Neural progenitor cell (in vitro differentiated cells): ENCODE measurements at regions not wholly inside any gene's neighbourhood (a gene's known extent, or its start where the extent isn't known, plus 50 kb on each side); places are given as distances from the start of the nearest gene placed in this dataset.

Source experiments
- DNase-seq: peaks from one replicate; pipeline ENCODE4 v3.0.0-alpha.2; 2016; ENCODE audit warnings: low spot score
- H2AFZ ChIP-seq: fragments of 200-600 bp; sonication (generic); replicated peaks from 2 replicates; pipeline ENCODE4 v1.6.1; 2016; ENCODE audit warnings: antibody characterized with exemption
- H3F3A ChIP-seq: fragments of 200-600 bp; sonication (generic); 2 replicates; pipeline ENCODE4 v1.6.1; 2016; ENCODE audit warnings: antibody characterized with exemption, low read depth
- H3K27ac ChIP-seq: fragments of 200-600 bp; sonication (generic); 2 replicates; pipeline ENCODE4 v1.5.1; 2016; ENCODE audit warnings: mild to moderate bottlenecking
- H3K27me3 ChIP-seq: fragments of 200-600 bp; sonication (generic); 2 replicates; pipeline ENCODE4 v1.6.1; 2016; ENCODE audit warnings: mild to moderate bottlenecking, moderate library complexity
- H3K36me3 ChIP-seq: fragments of 200-600 bp; sonication (generic); 2 replicates; pipeline ENCODE4 v1.5.1; 2016
- H3K4me1 ChIP-seq: fragments of 200-600 bp; sonication (generic); 2 replicates; pipeline ENCODE4 v1.6.1; 2016; ENCODE audit warnings: mixed run types
- H3K4me2 ChIP-seq: fragments of 200-600 bp; sonication (generic); 2 replicates; pipeline ENCODE4 v1.6.1; 2016
- H3K4me3 ChIP-seq: fragments of 200-600 bp; sonication (generic); 2 replicates; pipeline ENCODE4 v1.5.1; 2016
- H3K79me2 ChIP-seq: fragments of 200-600 bp; sonication (generic); 2 replicates; pipeline ENCODE4 v1.6.1; 2016; ENCODE audit warnings: low read depth
- H3K9ac ChIP-seq: fragments of 200-600 bp; sonication (generic); 2 replicates; pipeline ENCODE4 v1.6.1; 2016
- H3K9me3 ChIP-seq: fragments of 200-600 bp; sonication (generic); 2 replicates; pipeline ENCODE4 v1.5.1; 2016; ENCODE audit warnings: low read depth
- H4K20me1 ChIP-seq: fragments of 200-600 bp; sonication (generic); 2 replicates; pipeline ENCODE4 v1.6.1; 2016; ENCODE audit warnings: low read depth
- H3K27ac Mint-ChIP-seq: 3 replicates; pipeline ENCODE4 v1.8.0; 2021; ENCODE audit warnings: mixed read lengths
- H3K27me3 Mint-ChIP-seq: 2 replicates; pipeline ENCODE4 v1.8.0; 2022; ENCODE audit warnings: low read depth, mild to moderate bottlenecking, inconsistent platforms, moderate library complexity, mixed read lengths; ENCODE audit not compliant: insufficient read depth
- H3K36me3 Mint-ChIP-seq: 3 replicates; pipeline ENCODE4 v1.8.0; 2021; ENCODE audit warnings: mixed read lengths
- H3K4me1 Mint-ChIP-seq: 3 replicates; pipeline ENCODE4 v1.8.0; 2021; ENCODE audit warnings: mixed read lengths
- H3K4me3 Mint-ChIP-seq: 3 replicates; pipeline ENCODE4 v1.8.0; 2021; ENCODE audit warnings: mild to moderate bottlenecking, moderate library complexity, mixed read lengths
- H3K9me3 Mint-ChIP-seq: 3 replicates; pipeline ENCODE4 v1.8.0; 2020; ENCODE audit warnings: mixed read lengths
- CTCF ChIP-seq: fragments of 200-600 bp; sonication (generic); IDR thresholded peaks from 2 replicates; pipeline ENCODE4 v1.5.1; 2017; ENCODE audit warnings: antibody characterized with exemption, mild to moderate bottlenecking
- EZH2 ChIP-seq: fragments of 200-600 bp; sonication (generic); IDR thresholded peaks from 2 replicates; pipeline ENCODE4 v1.6.1; 2017; ENCODE audit warnings: antibody characterized with exemption, mild to moderate bottlenecking, moderate library complexity
- EZH2phosphoT487 ChIP-seq: fragments of 200-600 bp; sonication (generic); IDR thresholded peaks from 2 replicates; pipeline ENCODE4 v1.6.1; 2017; ENCODE audit warnings: antibody characterized with exemption

GRCh38 chr5:110900829-110901228, 162.0 kb downstream of the SLC25A46 start:
- no peaks in the 10 kb centered on the region for H3K9me3 Mint-ChIP-seq
- H3K36me3 Mint-ChIP-seq = no peaks in the 10 kb centered on the region
- no peaks in the 10 kb centered on the region for H3K4me1 Mint-ChIP-seq
- Histone ChIP-seq H3K9me3 (no peaks in the 10 kb centered on the region), H3K4me2 (no peak overlapping the region), H3K79me2 (no peaks in the 10 kb centered on the region), H3K4me3 (no peak overlapping the region), H3K27me3 (no peaks in the 10 kb centered on the region), H2AFZ (no peak overlapping the region), H3K36me3 (no peaks in the 10 kb centered on the region), H3K9ac (no peak overlapping the region), H4K20me1 (no peaks in the 10 kb centered on the region), H3K4me1 (no peaks in the 10 kb centered on the region), H3K27ac (no peak overlapping the region), H3F3A (no peaks in the 10 kb centered on the region)
- no peak for DNase-seq
- no peak overlapping the region for H3K27ac Mint-ChIP-seq
- TF ChIP-seq EZH2phosphoT487 = no peak
- TF ChIP-seq EZH2 = no peak
- TF ChIP-seq CTCF = no peak
- H3K4me3 Mint-ChIP-seq = no peak overlapping the region
- no peaks in the 10 kb centered on the region for H3K27me3 Mint-ChIP-seq

- H3K4me2 ChIP-seq = no peak overlapping the region
- no peaks in the 10 kb centered on the region for H4K20me1 ChIP-seq
- no peak for DNase-seq
- no peaks in the 10 kb centered on the region for H3K9me3 ChIP-seq
- no peak overlapping the region for H3K4me3 ChIP-seq
- Mint-ChIP-seq H3K36me3 (no peaks in the 10 kb centered on the region), H3K4me1 (no peaks in the 10 kb centered on the region), H3K9me3 (peaks cover 3% of the 10 kb centered on the region), H3K4me3 (no peak overlapping the region), H3K27ac (no peak overlapping the region), H3K27me3 (no peaks in the 10 kb centered on the region)
- TF ChIP-seq EZH2phosphoT487 (no peak), EZH2 (no peak), CTCF (no peak)
- H3F3A ChIP-seq = no peaks in the 10 kb centered on the region
- no peaks in the 10 kb centered on the region for H3K79me2 ChIP-seq
- H3K4me1 ChIP-seq = no peaks in the 10 kb centered on the region
- H3K9ac ChIP-seq = no peak overlapping the region
- H2AFZ ChIP-seq = no peak overlapping the region
- H3K27me3 ChIP-seq = no peaks in the 10 kb centered on the region
- H3K27ac ChIP-seq = no peak overlapping the region
- H3K36me3 ChIP-seq = no peaks in the 10 kb centered on the region
Observed at GRCh38 chr5:110903966-110904365, 165.2 kb downstream of the SLC25A46 start.

- no peak for DNase-seq
- Histone ChIP-seq H3K36me3 (no peaks in the 10 kb centered on the region), H3K4me3 (no peak overlapping the region), H3K9me3 (no peaks in the 10 kb centered on the region), H4K20me1 (no peaks in the 10 kb centered on the region), H3K79me2 (no peaks in the 10 kb centered on the region), H3K4me2 (no peak overlapping the region), H3K4me1 (no peaks in the 10 kb centered on the region), H3F3A (no peaks in the 10 kb centered on the region), H3K27ac (no peak overlapping the region), H3K9ac (no peak overlapping the region), H2AFZ (no peak overlapping the region), H3K27me3 (no peaks in the 10 kb centered on the region)
- H3K4me1 Mint-ChIP-seq = no peaks in the 10 kb centered on the region
- no peaks in the 10 kb centered on the region for H3K27me3 Mint-ChIP-seq
- no peak overlapping the region for H3K4me3 Mint-ChIP-seq
- H3K9me3 Mint-ChIP-seq = peaks cover 3% of the 10 kb centered on the region
- H3K27ac Mint-ChIP-seq = no peak overlapping the region
- no peaks in the 10 kb centered on the region for H3K36me3 Mint-ChIP-seq
- TF ChIP-seq EZH2phosphoT487 = no peak
- TF ChIP-seq CTCF = no peak
- TF ChIP-seq EZH2 = no peak
Observed at GRCh38 chr5:110908848-110909247, 162.7 kb upstream of the TSLP start.

GRCh38 chr5:110909415-110909814, 162.1 kb upstream of the TSLP start:
- Histone ChIP-seq H4K20me1 (no peaks in the 10 kb centered on the region), H3K27ac (no peak overlapping the region), H3K4me2 (no peak overlapping the region), H3K36me3 (no peaks in the 10 kb centered on the region), H3K79me2 (no peaks in the 10 kb centered on the region), H3K9ac (no peak overlapping the region), H3K4me1 (no peaks in the 10 kb centered on the region), H3K4me3 (no peak overlapping the region), H3K9me3 (no peaks in the 10 kb centered on the region), H3F3A (no peaks in the 10 kb centered on the region), H3K27me3 (no peaks in the 10 kb centered on the region), H2AFZ (no peak overlapping the region)
- H3K27ac Mint-ChIP-seq = no peak overlapping the region
- TF ChIP-seq CTCF (no peak), EZH2 (no peak), EZH2phosphoT487 (no peak)
- H3K4me1 Mint-ChIP-seq = no peaks in the 10 kb centered on the region
- no peaks in the 10 kb centered on the region for H3K27me3 Mint-ChIP-seq
- DNase-seq = no peak
- peaks cover 3% of the 10 kb centered on the region for H3K9me3 Mint-ChIP-seq
- H3K4me3 Mint-ChIP-seq = no peak overlapping the region
- H3K36me3 Mint-ChIP-seq = no peaks in the 10 kb centered on the region
